Midbrain (tissue), 1 donor: ENCODE measurements at regions not wholly inside any gene's neighbourhood (a gene's known extent, or its start where the extent isn't known, plus 50 kb on each side); places are given as distances from the start of the nearest gene placed in this dataset.
"Not testable (repeated sequence)": the region's sequence is repeated elsewhere in the genome, so short reads cannot be mapped to it uniquely, and the experiment has no call there.

Experiments used
- DNase-seq: peaks from one replicate; lab custom pipeline; 2025; lab: John Stamatoyannopoulos, UW

GRCh38 chr20:24418731-24419130 lies 50.7 kb upstream of the SYNDIG1 start:
- DNase-seq, result no peak

GRCh38 chr20:24417485-24417884 lies 51.9 kb upstream of the SYNDIG1 start:
- DNase-seq, result no peak

GRCh38 chr20:24415444-24415843 lies 54.0 kb upstream of the SYNDIG1 start:
- DNase-seq, result not testable (repeated sequence)

- no peak for DNase-seq
These were observed 57.6 kb upstream of the SYNDIG1 start for GRCh38 chr20:24411834-24412216.

- no peak for DNase-seq
These were observed 58.2 kb upstream of the SYNDIG1 start for GRCh38 chr20:24411003-24411833.

GRCh38 chr20:24407151-24407550 lies 62.3 kb upstream of the SYNDIG1 start:
- DNase-seq, result no peak

- DNase-seq, result no peak
These were observed 62.7 kb upstream of the SYNDIG1 start for GRCh38 chr20:24406750-24407149.

GRCh38 chr20:24406251-24406650 lies 63.2 kb upstream of the SYNDIG1 start:
- DNase-seq, result no peak

GRCh38 chr20:24405810-24406209 lies 63.6 kb upstream of the SYNDIG1 start:
- DNase-seq, result no peak

- DNase-seq, result no peak
These were observed 66.0 kb upstream of the SYNDIG1 start for GRCh38 chr20:24403406-24403805.

- DNase-seq, result no peak
These were observed 67.2 kb upstream of the SYNDIG1 start for GRCh38 chr20:24402188-24402587.

GRCh38 chr20:24395151-24395550 lies 74.3 kb upstream of the SYNDIG1 start:
- no peak for DNase-seq

GRCh38 chr20:24393903-24394302 lies 75.5 kb upstream of the SYNDIG1 start:
- no peak for DNase-seq

GRCh38 chr20:24392612-24393011 lies 76.8 kb upstream of the SYNDIG1 start:
- DNase-seq, result no peak

- peak; percentile 35 for DNase-seq
These were observed 79.7 kb upstream of the SYNDIG1 start for GRCh38 chr20:24389686-24390085.

- no peak for DNase-seq
These were observed 80.5 kb upstream of the SYNDIG1 start for GRCh38 chr20:24388828-24389380.

GRCh38 chr20:24385547-24385946 lies 83.9 kb upstream of the SYNDIG1 start:
- DNase-seq, result no peak

GRCh38 chr20:24384865-24385264 lies 84.6 kb upstream of the SYNDIG1 start:
- DNase-seq, result no peak

GRCh38 chr20:24382743-24383142 lies 86.7 kb upstream of the SYNDIG1 start:
- DNase-seq, result peak; percentile 19

GRCh38 chr20:24382331-24382730 lies 87.1 kb upstream of the SYNDIG1 start:
- no peak for DNase-seq

- no peak for DNase-seq
These were observed 87.5 kb upstream of the SYNDIG1 start for GRCh38 chr20:24381886-24382285.

GRCh38 chr20:24379484-24379927 lies 89.9 kb upstream of the SYNDIG1 start:
- peak; percentile 7 for DNase-seq

GRCh38 chr20:24378661-24379483 lies 90.6 kb upstream of the SYNDIG1 start:
- no peak for DNase-seq
